HEK293 (cell line): ENCODE measurements at regions not wholly inside any gene's neighbourhood (a gene's known extent, or its start where the extent isn't known, plus 50 kb on each side); places are given as distances from the start of the nearest gene placed in this dataset.
A peak's percentile ranks its signal among the peaks of the same experiment; 100 is the strongest.

Experiments
- CTCF ChIA-PET: fragments of 350-600 bp; formaldehyde crosslinking; extraction: SDS; loops from one replicate; lab custom pipeline; 2021; ENCODE audit warnings: antibody characterized with exemption; lab: Yijun Ruan, JAX
- POLR2A ChIA-PET: fragments of 300-600 bp; formaldehyde crosslinking; extraction: SDS; loops from one replicate; lab custom pipeline; 2020; ENCODE audit warnings: antibody characterized with exemption, inconsistent platforms; lab: Yijun Ruan, JAX
- H3K27ac ChIP-seq: fragments of 200-500 bp; sonication (Bioruptor generic); 2 replicates; pipeline ENCODE4 v1.5.1; 2014; ENCODE audit warnings: low read depth, low read length, control low read depth, inconsistent platforms; ENCODE audit errors: extremely low read depth
- H3K36me3 ChIP-seq, 2 experiments: fragments of 200-500 bp in 1 of 2; sonication (Bioruptor generic) in 1 of 2; 1 replicate in 1 of 2; 2 replicates in 1 of 2; pipeline ENCODE4 v1.5.1; 2014 to 2017; ENCODE audit warnings: inconsistent platforms in 2 of 2, low read length in 2 of 2; ENCODE audit not compliant: control insufficient read depth in 2 of 2, insufficient read depth in 1 of 2
- H3K4me1 ChIP-seq: fragments of 200-500 bp; sonication (Bioruptor generic); 2 replicates; pipeline ENCODE4 v1.5.1; 2014; ENCODE audit warnings: mild to moderate bottlenecking, low read length, inconsistent platforms; ENCODE audit not compliant: control insufficient read depth, insufficient read depth
- H3K4me3 ChIP-seq: 2 replicates; pipeline ENCODE4 v1.5.1; 2011; ENCODE audit warnings: low read depth, mild to moderate bottlenecking, control low read depth, low read length, moderate library complexity
- H3K9me3 ChIP-seq: fragments of 200-500 bp; sonication (Bioruptor generic); 2 replicates; pipeline ENCODE4 v1.5.1; 2014; ENCODE audit warnings: low read depth, low read length, inconsistent platforms; ENCODE audit not compliant: control insufficient read depth, insufficient read depth
- CTCF ChIP-seq: fragments of 450-650 bp; formaldehyde crosslinking; IDR thresholded peaks from 2 replicates; pipeline ENCODE4 v1.5.1; 2016; ENCODE audit warnings: missing biosample characterization, missing genetic modification characterization
- KLF17 ChIP-seq: fragments of 450-650 bp; formaldehyde crosslinking; IDR thresholded peaks from 2 replicates; pipeline ENCODE4 v1.5.1; 2016; ENCODE audit warnings: missing biosample characterization, missing genetic modification characterization
- KLF7 ChIP-seq: fragments of 450-650 bp; formaldehyde crosslinking; IDR thresholded peaks from 2 replicates; pipeline ENCODE4 v1.5.1; 2016; ENCODE audit warnings: missing biosample characterization, missing genetic modification characterization, borderline replicate concordance
- PRDM6 ChIP-seq: fragments of 450-650 bp; formaldehyde crosslinking; IDR thresholded peaks from 2 replicates; pipeline ENCODE4 v1.5.1; 2017; ENCODE audit warnings: missing biosample characterization, missing genetic modification characterization
- REPIN1 ChIP-seq: fragments of 450-650 bp; formaldehyde crosslinking; IDR thresholded peaks from 2 replicates; pipeline ENCODE4 v1.5.1; 2017; ENCODE audit warnings: missing biosample characterization, missing genetic modification characterization, low read depth
- ZBTB6 ChIP-seq: fragments of 450-650 bp; formaldehyde crosslinking; IDR thresholded peaks from 2 replicates; pipeline ENCODE4 v1.5.1; 2017; ENCODE audit warnings: missing biosample characterization, missing genetic modification characterization
- ZBTB7A ChIP-seq: fragments of 450-650 bp; formaldehyde crosslinking; IDR thresholded peaks from 2 replicates; pipeline ENCODE4 v1.5.1; 2016; ENCODE audit warnings: low read depth, missing biosample characterization, missing genetic modification characterization
- ZEB2 ChIP-seq: fragments of 450-650 bp; formaldehyde crosslinking; IDR thresholded peaks from 2 replicates; pipeline ENCODE4 v1.5.1; 2016; ENCODE audit warnings: missing biosample characterization, missing genetic modification characterization
- ZFHX2 ChIP-seq: fragments of 450-650 bp; formaldehyde crosslinking; conservative IDR thresholded peaks from 2 replicates; pipeline ENCODE4 v1.5.1; 2016; ENCODE audit warnings: missing biosample characterization, missing genetic modification characterization
- ZNF184 ChIP-seq: fragments of 450-650 bp; IDR thresholded peaks from 2 replicates; pipeline ENCODE4 v1.5.1; 2018; ENCODE audit warnings: missing biosample characterization, mild to moderate bottlenecking, missing genetic modification characterization
- ZNF391 ChIP-seq: fragments of 450-650 bp; formaldehyde crosslinking; IDR thresholded peaks from 2 replicates; pipeline ENCODE4 v1.5.1; 2016; ENCODE audit warnings: low read depth, missing biosample characterization, missing genetic modification characterization, borderline replicate concordance
- ZNF394 ChIP-seq: fragments of 450-650 bp; formaldehyde crosslinking; IDR thresholded peaks from 2 replicates; pipeline ENCODE4 v1.5.1; 2016; ENCODE audit warnings: missing biosample characterization, missing genetic modification characterization, mild to moderate bottlenecking, moderate library complexity, borderline replicate concordance
- ZNF426 ChIP-seq: fragments of 450-650 bp; formaldehyde crosslinking; IDR thresholded peaks from 2 replicates; pipeline ENCODE4 v1.5.1; 2017; ENCODE audit warnings: missing biosample characterization, missing genetic modification characterization, mild to moderate bottlenecking, inconsistent platforms, moderate library complexity
- ZNF488 ChIP-seq: fragments of 450-650 bp; formaldehyde crosslinking; IDR thresholded peaks from 2 replicates; pipeline ENCODE4 v1.5.1; 2016; ENCODE audit warnings: missing biosample characterization, missing genetic modification characterization
- ZNF555 ChIP-seq: fragments of 450-650 bp; formaldehyde crosslinking; conservative IDR thresholded peaks from 2 replicates; pipeline ENCODE4 v1.5.1; 2017; ENCODE audit warnings: missing biosample characterization, mild to moderate bottlenecking, missing genetic modification characterization, inconsistent platforms
- ZNF626 ChIP-seq: fragments of 450-650 bp; sonication (Bioruptor Pico); formaldehyde crosslinking; IDR thresholded peaks from 2 replicates; pipeline ENCODE4 v1.5.1; 2018; ENCODE audit warnings: missing biosample characterization, missing genetic modification characterization, inconsistent platforms
- ZNF654 ChIP-seq: fragments of 450-650 bp; formaldehyde crosslinking; IDR thresholded peaks from 2 replicates; pipeline ENCODE4 v1.5.1; 2016; ENCODE audit warnings: low read depth, missing biosample characterization, missing genetic modification characterization
- ZNF658 ChIP-seq: fragments of 450-650 bp; formaldehyde crosslinking; IDR thresholded peaks from 2 replicates; pipeline ENCODE4; 2016; ENCODE audit warnings: missing biosample characterization, missing genetic modification characterization
- ZSCAN30 ChIP-seq: fragments of 450-650 bp; IDR thresholded peaks from 2 replicates; pipeline ENCODE4 v1.5.1; 2018; ENCODE audit warnings: missing biosample characterization, mild to moderate bottlenecking, missing genetic modification characterization, moderate library complexity
- ZSCAN4 ChIP-seq: fragments of 450-650 bp; formaldehyde crosslinking; IDR thresholded peaks from 2 replicates; pipeline ENCODE4 v1.5.1; 2017; ENCODE audit warnings: missing biosample characterization, missing genetic modification characterization

GRCh38 chr1:157367091-157367739 is 185.1 kb downstream of the FCRL5 start (continued):
- TF ChIP-seq KLF17 (no peak), REPIN1 (tag by site-specific recombination) (no peak), ZNF391 (no peak)

GRCh38 chr1:157364612-157365011 is 187.7 kb downstream of the FCRL5 start:
- Histone ChIP-seq H3K27ac (no peak overlapping the region), H3K4me1 (no peaks in the 10 kb centered on the region), H3K9me3 (no peaks in the 10 kb centered on the region), H3K36me3 (no peaks in the 10 kb centered on the region), H3K4me3 (no peak overlapping the region)
- ChIA-PET CTCF (interaction anchor here (0.6 kb wide), 1 partner anchor 25 kb away, joined by 3 read pairs; no protein-coding TSS in a partner anchor), POLR2A (no interaction called here)
- TF ChIP-seq ZNF488 (no peak), ZNF555 (tag by site-specific recombination) (no peak), ZSCAN30 (no peak), ZBTB7A (tag by site-specific recombination) (no peak)

GRCh38 chr1:157363660-157364140 is 188.6 kb downstream of the FCRL5 start:
- no peaks in the 10 kb centered on the region for H3K4me1 ChIP-seq
- no peak for TF ChIP-seq ZEB2 (tag by site-specific recombination)
- TF ChIP-seq ZNF658 (tag by site-specific recombination): no peak
- no peak for TF ChIP-seq ZNF394
- TF ChIP-seq ZNF626 (tag by site-specific recombination): no peak
- no peak for TF ChIP-seq ZBTB6 (tag by site-specific recombination)
- TF ChIP-seq CTCF (tag by site-specific recombination): 0 out of 2 replicates have a peak, but pooled peaks have one; percentile 22
- no peak for TF ChIP-seq ZFHX2 (tag by site-specific recombination)
- TF ChIP-seq KLF7 (tag by site-specific recombination): no peak
- TF ChIP-seq ZNF654 (tag by site-specific recombination): peak; percentile 40
- no peak for TF ChIP-seq ZSCAN4 (tag by site-specific recombination)
- TF ChIP-seq PRDM6 (tag by site-specific recombination): no peak
- no peak for TF ChIP-seq ZNF426
- TF ChIP-seq ZNF184 (tag by site-specific recombination): no peak
- TF ChIP-seq, all 188 proteins: peak for 2
- H3K27ac ChIP-seq: no peak overlapping the region
- no peaks in the 10 kb centered on the region for H3K9me3 ChIP-seq
- H3K4me3 ChIP-seq: no peak overlapping the region
- ChIA-PET CTCF (interaction anchor here (0.6 to 1.4 kb wide), 10 partner anchors 7 to 937 kb away, joined by 3 to 7 read pairs (median 3); no protein-coding TSS in a partner anchor), POLR2A (no interaction called here)
- H3K36me3 ChIP-seq: no peaks in the 10 kb centered on the region
